K562 (cell line): ENCODE measurements at regions not wholly inside any gene's neighbourhood (a gene's known extent, or its start where the extent isn't known, plus 50 kb on each side); places are given as distances from the start of the nearest gene placed in this dataset.

Experiments used
- ADNP ChIP-seq: fragments of 200-800 bp; sonication (Bioruptor generic); IDR thresholded peaks from 2 replicates; pipeline ENCODE4 v1.6.1; 2016; ENCODE audit warnings: missing genetic modification characterization, missing compliant biosample characterization
- CHD2 ChIP-seq: IDR thresholded peaks from 2 replicates; pipeline ENCODE4 v1.6.1; 2011; ENCODE audit warnings: low read depth, low read length
- CTCF ChIP-seq, 3 experiments: IDR thresholded peaks in 2 of 3; conservative IDR thresholded peaks in 1 of 3; 2 replicates each; pipeline ENCODE4 v1.5.1; 2011 to 2012; ENCODE audit warnings: low read length in 3 of 3, mild to moderate bottlenecking in 3 of 3, control low read depth in 2 of 3, improper control_type of control experiment in 1 of 3, inconsistent platforms in 1 of 3, low read depth in 1 of 3, mixed read lengths in 1 of 3, moderate library complexity in 1 of 3; ENCODE audit not compliant: insufficient read depth in 2 of 3
- MAX ChIP-seq: sonication (generic); formaldehyde crosslinking; IDR thresholded peaks from 2 replicates; pipeline ENCODE4 v1.9.0; 2022; ENCODE audit warnings: mild to moderate bottlenecking, missing genetic modification reagents
- MCM7 ChIP-seq, 2 experiments: fragments of 450-650 bp; IDR thresholded peaks; 2 replicates each; pipeline ENCODE4 v1.6.1; 2016 to 2018
- PKNOX1 ChIP-seq: fragments of 450-650 bp; IDR thresholded peaks from 2 replicates; pipeline ENCODE4 v1.6.1; 2016
- POLR2AphosphoS2 ChIP-seq: IDR thresholded peaks from 2 replicates; pipeline ENCODE4 v1.6.1; 2012; ENCODE audit warnings: low read length, improper control_type of control experiment
- RAD51 ChIP-seq: fragments of 450-650 bp; IDR thresholded peaks from 2 replicates; pipeline ENCODE4 v1.7.1; 2016; ENCODE audit warnings: low read depth, mild to moderate bottlenecking, borderline replicate concordance
- RFX5 ChIP-seq: IDR thresholded peaks from 2 replicates; pipeline ENCODE4 v1.6.1; 2011; ENCODE audit warnings: low read depth, mild to moderate bottlenecking, improper control_type of control experiment, low read length
- SMARCA5 ChIP-seq: fragments of 450-650 bp; IDR thresholded peaks from 2 replicates; pipeline ENCODE4 v1.6.1; 2016
- SOX6 ChIP-seq: fragments of 450-650 bp; IDR thresholded peaks from 2 replicates; pipeline ENCODE4 v1.6.1; 2014; ENCODE audit warnings: mild to moderate bottlenecking
- USF2 ChIP-seq: sonication (generic); formaldehyde crosslinking; IDR thresholded peaks from 2 replicates; pipeline ENCODE4 v1.5.0; 2020; ENCODE audit warnings: missing genetic modification reagents
- ZNF232 ChIP-seq: sonication (generic); formaldehyde crosslinking; IDR thresholded peaks from 2 replicates; pipeline ENCODE4 v1.8.0; 2022; ENCODE audit warnings: mild to moderate bottlenecking, missing genetic modification reagents

GRCh38 chr20:57840504-57841296 lies 130.9 kb upstream of the PMEPA1 start:
- TF ChIP-seq MAX (CRISPR knock-in tag) (no peak), MCM7 (IDR thresholded peaks at IDR 0.05) (no peak), ADNP (tag) (no peak), USF2 (no peak), ZNF232 (no peak), CTCF (IDR thresholded peaks at IDR 0.05 in 2 of 3, conservative IDR thresholded peaks at IDR 0.05 in 1 of 3; ENCODE audit: insufficient read depth in 2 of 3, low read depth in 1 of 3, low read length in 3 of 3) (no peak), POLR2AphosphoS2 (no peak), SMARCA5 (no peak), CHD2 (no peak), PKNOX1 (no peak), RFX5 (no peak), RAD51 (no peak), SOX6 (no peak)
